Kidney epithelial cell (primary cell): ENCODE measurements at regions not wholly inside any gene's neighbourhood (a gene's known extent, or its start where the extent isn't known, plus 50 kb on each side); places are given as distances from the start of the nearest gene placed in this dataset.

ENCODE experiments used
- DNase-seq: peaks from one replicate; pipeline ENCODE4 v3.0.0-alpha.2; 2010; ENCODE audit warnings: low read depth
- H3K27me3 ChIP-seq: 2 replicates; pipeline ENCODE4 v1.6.0; 2011; ENCODE audit warnings: low read length; ENCODE audit not compliant: control insufficient read depth, insufficient read depth
- H3K36me3 ChIP-seq: 2 replicates; pipeline ENCODE4 v1.5.1; 2011; ENCODE audit warnings: low read length; ENCODE audit not compliant: control insufficient read depth, insufficient read depth
- H3K4me3 ChIP-seq: 2 replicates; pipeline ENCODE4 v1.5.1; 2011; ENCODE audit warnings: low read depth, mild to moderate bottlenecking, control low read depth, low read length
- TF ChIP-seq, protein P1 (sequence below): IDR thresholded peaks from 2 replicates; pipeline ENCODE4 v1.5.1; 2011; ENCODE audit warnings: mild to moderate bottlenecking, moderate library complexity, low read length, control low read depth, inconsistent platforms; ENCODE audit not compliant: insufficient read depth, poor library complexity, severe bottlenecking

DNA sequence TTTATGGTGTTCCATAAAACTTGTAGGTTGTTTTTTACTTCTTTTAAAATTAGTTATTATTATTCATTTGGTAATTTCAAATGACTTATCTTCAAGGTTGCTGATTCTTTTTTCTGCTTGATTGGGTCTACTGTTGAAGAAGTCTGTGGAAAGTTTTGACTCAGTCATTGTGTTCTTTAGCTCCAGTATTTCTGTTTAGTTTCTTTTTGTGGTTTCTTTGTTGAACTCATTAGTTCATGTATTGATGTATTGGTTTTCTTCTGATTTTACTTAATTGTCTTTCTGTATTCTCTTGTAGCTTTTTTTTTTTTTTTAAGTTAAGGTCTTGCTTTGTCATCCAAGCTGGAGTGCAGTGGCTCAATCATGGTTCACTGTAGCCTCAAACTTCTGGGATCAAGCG is 345.4 kb upstream of the MEF2C start:
- Histone ChIP-seq H3K4me3 (no peak overlapping the region), H3K36me3 (no peaks in the 10 kb centered on the region), H3K27me3 (no peaks in the 10 kb centered on the region)
- no peak for DNase-seq
- TF ChIP-seq, protein P1, sequence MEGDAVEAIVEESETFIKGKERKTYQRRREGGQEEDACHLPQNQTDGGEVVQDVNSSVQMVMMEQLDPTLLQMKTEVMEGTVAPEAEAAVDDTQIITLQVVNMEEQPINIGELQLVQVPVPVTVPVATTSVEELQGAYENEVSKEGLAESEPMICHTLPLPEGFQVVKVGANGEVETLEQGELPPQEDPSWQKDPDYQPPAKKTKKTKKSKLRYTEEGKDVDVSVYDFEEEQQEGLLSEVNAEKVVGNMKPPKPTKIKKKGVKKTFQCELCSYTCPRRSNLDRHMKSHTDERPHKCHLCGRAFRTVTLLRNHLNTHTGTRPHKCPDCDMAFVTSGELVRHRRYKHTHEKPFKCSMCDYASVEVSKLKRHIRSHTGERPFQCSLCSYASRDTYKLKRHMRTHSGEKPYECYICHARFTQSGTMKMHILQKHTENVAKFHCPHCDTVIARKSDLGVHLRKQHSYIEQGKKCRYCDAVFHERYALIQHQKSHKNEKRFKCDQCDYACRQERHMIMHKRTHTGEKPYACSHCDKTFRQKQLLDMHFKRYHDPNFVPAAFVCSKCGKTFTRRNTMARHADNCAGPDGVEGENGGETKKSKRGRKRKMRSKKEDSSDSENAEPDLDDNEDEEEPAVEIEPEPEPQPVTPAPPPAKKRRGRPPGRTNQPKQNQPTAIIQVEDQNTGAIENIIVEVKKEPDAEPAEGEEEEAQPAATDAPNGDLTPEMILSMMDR, result no peak

DNA sequence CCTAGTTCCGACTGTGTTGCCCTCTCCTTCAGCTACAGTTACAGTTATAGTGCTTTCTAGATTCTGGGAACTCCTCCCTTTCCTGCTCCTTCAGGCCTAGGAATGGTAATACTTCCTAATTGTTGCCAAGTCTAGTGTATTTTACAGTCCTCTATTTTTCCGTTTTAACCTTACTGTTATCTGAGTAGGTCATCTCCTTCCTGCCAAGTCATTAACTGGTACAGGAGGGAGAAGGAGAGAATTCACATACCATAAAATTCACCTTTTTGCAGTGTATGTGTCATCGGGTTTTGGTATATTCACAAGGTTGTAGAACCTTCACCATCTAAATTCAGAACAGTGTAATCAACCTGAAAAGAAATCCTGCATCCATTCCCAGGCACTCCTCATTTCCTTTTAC is 335.4 kb upstream of the MEF2C start:
- TF ChIP-seq, protein P1, result no peak
- Histone ChIP-seq H3K36me3 (no peaks in the 10 kb centered on the region), H3K27me3 (no peaks in the 10 kb centered on the region), H3K4me3 (no peak overlapping the region)
- no peak for DNase-seq

DNA sequence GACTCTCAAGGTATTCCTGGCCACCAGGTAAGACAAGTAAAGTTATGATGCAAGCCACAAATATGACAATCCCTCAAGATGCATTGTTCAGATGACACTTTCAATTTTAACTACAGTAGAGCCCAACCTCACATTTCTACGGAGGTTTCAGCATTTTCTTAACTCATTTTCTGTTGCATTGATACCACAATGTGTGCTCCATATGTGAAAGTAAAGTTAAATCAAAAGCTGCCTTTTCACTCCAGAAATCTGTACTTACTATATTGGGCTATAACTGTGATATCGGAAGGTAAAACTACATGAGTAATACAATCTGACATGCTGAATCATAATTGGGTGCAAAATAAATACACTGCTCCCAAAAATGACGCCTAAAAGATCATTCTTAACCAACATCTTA is 333.6 kb upstream of the MEF2C start:
- no peaks in the 10 kb centered on the region for H3K27me3 ChIP-seq
- TF ChIP-seq, protein P1, result no peak
- H3K4me3 ChIP-seq, result no peak overlapping the region
- no peak for DNase-seq
- H3K36me3 ChIP-seq, result no peaks in the 10 kb centered on the region

DNA sequence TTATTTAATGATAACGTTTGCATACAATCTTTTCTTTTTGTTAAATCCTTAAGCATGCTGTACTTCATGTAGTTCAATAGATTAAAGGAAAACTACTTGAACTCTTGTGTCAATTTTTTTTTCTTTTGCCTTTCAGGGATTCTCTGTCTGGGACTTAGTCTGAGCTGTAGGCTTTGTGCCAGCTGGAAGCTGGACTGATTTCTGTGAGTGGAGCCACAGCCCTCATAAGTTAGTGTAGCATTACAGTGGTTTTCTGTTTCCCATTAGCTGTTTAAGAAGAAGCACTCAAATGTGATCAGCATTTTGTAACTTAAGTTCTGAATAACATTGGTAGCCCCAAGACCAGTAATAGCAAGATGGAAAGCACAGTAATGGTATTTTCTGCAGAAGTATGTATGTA is 330.6 kb upstream of the MEF2C start:
- Histone ChIP-seq H3K36me3 (no peaks in the 10 kb centered on the region), H3K4me3 (no peak overlapping the region), H3K27me3 (no peaks in the 10 kb centered on the region)
- TF ChIP-seq, protein P1, result no peak
- DNase-seq, result peak; percentile 10

DNA sequence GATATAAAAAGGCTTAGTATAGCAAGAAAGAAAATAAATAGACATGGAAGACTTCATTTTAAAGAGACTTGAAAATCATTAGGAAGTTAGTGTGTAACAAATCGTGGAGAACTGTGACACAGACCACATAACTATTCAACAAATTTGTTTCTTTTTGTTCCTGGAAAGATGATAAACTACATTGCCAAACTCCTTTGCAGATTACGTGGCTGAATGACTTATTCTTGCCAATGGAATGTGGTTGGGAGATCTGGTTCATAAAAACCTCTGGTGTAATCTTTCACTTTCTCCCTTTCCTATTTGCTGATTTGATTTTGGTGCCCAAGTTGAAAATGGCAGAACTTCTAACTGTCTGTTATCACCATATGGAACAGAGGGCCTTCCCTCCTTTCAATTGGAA is 328.9 kb upstream of the MEF2C start:
- Histone ChIP-seq H3K4me3 (no peak overlapping the region), H3K36me3 (no peaks in the 10 kb centered on the region), H3K27me3 (no peaks in the 10 kb centered on the region)
- DNase-seq, result peak; percentile 37
- TF ChIP-seq, protein P1, result no peak

DNA sequence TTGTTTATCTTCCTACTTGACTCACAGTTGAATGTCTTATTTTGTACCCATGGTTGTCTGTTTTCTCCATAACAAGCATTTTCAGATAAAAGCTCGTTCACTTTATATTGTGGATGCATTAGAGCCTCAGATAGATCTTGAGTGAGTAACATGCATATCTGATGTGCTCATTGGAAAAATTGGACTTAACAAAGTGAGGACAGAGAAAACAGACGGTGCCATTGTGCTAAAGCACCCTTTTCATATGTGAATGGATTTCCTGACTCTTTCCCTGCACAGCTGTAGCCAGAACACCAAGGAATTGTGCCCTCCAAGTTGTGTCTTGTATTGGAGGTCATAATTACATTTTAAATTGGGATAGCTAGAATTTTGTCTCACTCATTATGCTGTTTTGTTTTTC is 325.8 kb upstream of the MEF2C start:
- no peaks in the 10 kb centered on the region for H3K27me3 ChIP-seq
- TF ChIP-seq, protein P1, result no peak
- no peak overlapping the region for H3K4me3 ChIP-seq
- no peaks in the 10 kb centered on the region for H3K36me3 ChIP-seq
- no peak for DNase-seq
